H9 (cell line): ENCODE measurements at regions not wholly inside any gene's neighbourhood (a gene's known extent, or its start where the extent isn't known, plus 50 kb on each side); places are given as distances from the start of the nearest gene placed in this dataset.

Source experiments
- DNase-seq: peaks from one replicate; pipeline ENCODE4 v3.0.0-alpha.2; 2017
- H2AFZ ChIP-seq: one replicate; pipeline ENCODE4 v1.6.1; 2013; ENCODE audit warnings: mild to moderate bottlenecking, low read length, control low read depth, moderate library complexity
- H2AK5ac ChIP-seq: 2 replicates; pipeline ENCODE4 v1.6.1; 2013; ENCODE audit warnings: low read length, control low read depth, mixed read lengths; ENCODE audit not compliant: insufficient read length
- H2BK120ac ChIP-seq: one replicate; pipeline ENCODE4 v1.6.1; 2013; ENCODE audit warnings: low read depth, mild to moderate bottlenecking, low read length, control low read depth, inconsistent platforms; ENCODE audit not compliant: poor library complexity, severe bottlenecking
- H2BK12ac ChIP-seq: 2 replicates; pipeline ENCODE4 v1.6.1; 2013; ENCODE audit warnings: low read length, control low read depth, mixed read lengths, low read depth; ENCODE audit not compliant: insufficient read length
- H2BK15ac ChIP-seq: 2 replicates; pipeline ENCODE4 v1.6.1; 2013; ENCODE audit warnings: low read depth, low read length, control low read depth
- H2BK20ac ChIP-seq: one replicate; pipeline ENCODE4 v1.6.1; 2013; ENCODE audit warnings: low read depth, mild to moderate bottlenecking, low read length, control low read depth, inconsistent platforms; ENCODE audit not compliant: poor library complexity, severe bottlenecking
- H2BK5ac ChIP-seq: 2 replicates; pipeline ENCODE4 v1.6.1; 2013; ENCODE audit warnings: low read length, control low read depth, mixed read lengths; ENCODE audit not compliant: insufficient read length
- H3K14ac ChIP-seq: 2 replicates; pipeline ENCODE4 v1.6.1; 2013; ENCODE audit warnings: low read length, control low read depth; ENCODE audit not compliant: insufficient read depth
- H3K18ac ChIP-seq: 2 replicates; pipeline ENCODE4 v1.6.1; 2013; ENCODE audit warnings: low read depth, mild to moderate bottlenecking, mixed read lengths, low read length, control low read depth; ENCODE audit not compliant: insufficient read length
- H3K23ac ChIP-seq: 2 replicates; pipeline ENCODE4 v1.6.1; 2013; ENCODE audit warnings: low read length, control low read depth, mixed read lengths, low read depth; ENCODE audit not compliant: insufficient read length
- H3K23me2 ChIP-seq: 2 replicates; pipeline ENCODE4 v1.6.1; 2013; ENCODE audit warnings: low read depth, mild to moderate bottlenecking, mixed read lengths, low read length, control low read depth; ENCODE audit not compliant: insufficient read length, poor library complexity, severe bottlenecking
- H3K27ac ChIP-seq: 2 replicates; pipeline ENCODE4 v1.5.1; 2013; ENCODE audit warnings: low read length, control low read depth, mixed read lengths, low read depth; ENCODE audit not compliant: insufficient read length
- H3K27me3 ChIP-seq: 2 replicates; pipeline ENCODE4 v1.6.1; 2013; ENCODE audit warnings: low read length, control low read depth, inconsistent platforms; ENCODE audit not compliant: insufficient read depth
- H3K4ac ChIP-seq: 2 replicates; pipeline ENCODE4 v1.6.1; 2013; ENCODE audit warnings: low read depth, mild to moderate bottlenecking, control low read depth, inconsistent platforms, low read length, moderate library complexity
- H3K4me1 ChIP-seq: 2 replicates; pipeline ENCODE4 v1.6.1; 2013; ENCODE audit warnings: low read length, control low read depth, inconsistent platforms; ENCODE audit not compliant: insufficient read depth
- H3K4me2 ChIP-seq: 2 replicates; pipeline ENCODE4 v1.6.1; 2013; ENCODE audit warnings: low read length, control low read depth, mixed read lengths; ENCODE audit not compliant: insufficient read length, insufficient read depth
- H3K56ac ChIP-seq: 2 replicates; pipeline ENCODE4 v1.6.1; 2013; ENCODE audit warnings: low read depth, mild to moderate bottlenecking, mixed read lengths, low read length, control low read depth; ENCODE audit not compliant: insufficient read length
- H3K79me1 ChIP-seq: 2 replicates; pipeline ENCODE4 v1.6.1; 2013; ENCODE audit warnings: low read depth, mild to moderate bottlenecking, moderate library complexity, low read length, control low read depth, inconsistent platforms; ENCODE audit not compliant: insufficient read depth, poor library complexity, severe bottlenecking
- H3K79me2 ChIP-seq: 2 replicates; pipeline ENCODE4 v1.6.1; 2013; ENCODE audit warnings: low read length, control low read depth, inconsistent platforms; ENCODE audit not compliant: insufficient read depth
- H3K9ac ChIP-seq: 2 replicates; pipeline ENCODE4 v1.6.1; 2013; ENCODE audit warnings: low read length, control low read depth, mixed read lengths; ENCODE audit not compliant: insufficient read length; ENCODE audit errors: extremely low read depth
- H3K9me3 ChIP-seq: one replicate; pipeline ENCODE4 v1.6.1; 2013; ENCODE audit warnings: low read depth, low read length, inconsistent platforms; ENCODE audit not compliant: control insufficient read depth
- H3T11ph ChIP-seq: one replicate; pipeline ENCODE4 v1.6.1; 2013; ENCODE audit warnings: mild to moderate bottlenecking, low read length, control low read depth, inconsistent platforms
- H4K20me1 ChIP-seq: one replicate; pipeline ENCODE4 v1.6.1; 2013; ENCODE audit not compliant: control insufficient read depth, insufficient read length, insufficient read depth
- H4K5ac ChIP-seq: 2 replicates; pipeline ENCODE4 v1.6.1; 2013; ENCODE audit warnings: low read depth, mild to moderate bottlenecking, mixed read lengths, low read length, control low read depth; ENCODE audit not compliant: insufficient read length
- H4K8ac ChIP-seq: replicated peaks from 2 replicates; pipeline ENCODE4 v1.6.1; 2013; ENCODE audit warnings: low read length, control low read depth, mixed read lengths, low read depth; ENCODE audit not compliant: insufficient read length
- H4K91ac ChIP-seq: 2 replicates; pipeline ENCODE4 v1.6.1; 2013; ENCODE audit warnings: low read depth, mild to moderate bottlenecking, moderate library complexity, mixed read lengths, low read length, control low read depth; ENCODE audit not compliant: insufficient read length
- H3K27ac Mint-ChIP-seq, 3 experiments: 2 replicates in 2 of 3; 3 replicates in 1 of 3; pipeline ENCODE4 v1.8.0; 2020 to 2021; ENCODE audit warnings: mixed read lengths in 3 of 3, mild to moderate bottlenecking in 1 of 3, moderate library complexity in 1 of 3
- H3K27me3 Mint-ChIP-seq: 2 replicates; pipeline ENCODE4 v1.8.0; 2021; ENCODE audit warnings: low read depth, mild to moderate bottlenecking, moderate library complexity, mixed read lengths
- H3K36me3 Mint-ChIP-seq, 3 experiments: 2 replicates in 2 of 3; 3 replicates in 1 of 3; pipeline ENCODE4 v1.8.0; 2020 to 2021; ENCODE audit warnings: low read depth in 3 of 3, mixed read lengths in 3 of 3; ENCODE audit not compliant: insufficient read depth in 1 of 3
- H3K4me1 Mint-ChIP-seq, 2 experiments: 2 replicates each; pipeline ENCODE4 v1.8.0; 2020; ENCODE audit warnings: mixed read lengths in 2 of 2
- H3K4me3 Mint-ChIP-seq, 2 experiments: 2 replicates in 1 of 2; 3 replicates in 1 of 2; pipeline ENCODE4 v1.8.0; 2020 to 2021; ENCODE audit warnings: mild to moderate bottlenecking in 2 of 2, mixed read lengths in 2 of 2, moderate library complexity in 1 of 2
- H3K9me3 Mint-ChIP-seq, 2 experiments: 2 replicates in 1 of 2; 3 replicates in 1 of 2; pipeline ENCODE4 v1.8.0; 2020; ENCODE audit warnings: mild to moderate bottlenecking in 2 of 2, mixed read lengths in 2 of 2, moderate library complexity in 1 of 2
- WGBS: extraction: QIAGEN DNeasy Blood & Tissue Kit; methylation state at CpG from one replicate; pipeline ENCODE4 v1.1.7; 2013; ENCODE audit warnings: missing lambda C conversion rate, low lambda C conversion rate, mixed read lengths; ENCODE audit not compliant: insufficient read length; ENCODE audit errors: extremely low coverage; 5-methylcytosine and 5-hydroxymethylcytosine counted together
- TF ChIP-seq, protein P1 (sequence below): fragments of 200-600 bp; sonication (generic); conservative IDR thresholded peaks from 3 replicates; pipeline ENCODE4 v1.8.0; 2021; ENCODE audit warnings: antibody characterized with exemption, mild to moderate bottlenecking

DNA sequence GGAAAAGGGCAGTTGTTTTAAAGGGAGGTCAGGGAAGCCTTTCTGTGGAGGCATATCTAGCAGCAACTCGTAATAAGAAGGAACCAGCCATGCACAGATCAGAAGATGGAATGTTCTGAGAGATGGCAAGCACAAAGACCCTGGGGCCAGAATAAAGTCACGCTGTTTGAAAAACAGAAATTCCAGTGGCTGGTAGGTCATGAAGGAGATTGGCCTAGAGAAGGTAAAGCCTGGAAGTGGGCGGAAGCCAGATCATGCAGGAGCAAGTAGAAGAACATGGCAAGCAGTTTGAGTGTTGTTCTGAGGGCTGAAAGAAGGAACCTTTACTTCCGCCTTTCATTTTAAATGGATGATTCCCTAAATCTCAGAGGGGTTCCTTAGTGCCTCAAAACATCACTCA lies 208.1 kb upstream of the PPP2R3A start:
- H3K18ac ChIP-seq, result no peak overlapping the region
- no peak overlapping the region for H2BK120ac ChIP-seq
- no peak overlapping the region for H2BK5ac ChIP-seq
- H2BK15ac ChIP-seq, result no peak overlapping the region
- no peak overlapping the region for H3T11ph ChIP-seq
- H3K27ac ChIP-seq, result no peak overlapping the region
- no peaks in the 10 kb centered on the region for H3K4me1 ChIP-seq
- H2AFZ ChIP-seq, result no peak overlapping the region
- H4K91ac ChIP-seq, result no peak overlapping the region
- H3K4me3 Mint-ChIP-seq, result no peak overlapping the region
- H3K27me3 Mint-ChIP-seq, result peaks cover 2% of the 10 kb centered on the region; the same call in 1 of the 2 replicates
- H2BK20ac ChIP-seq, result no peak overlapping the region
- no peaks in the 10 kb centered on the region for H3K23me2 ChIP-seq
- no peak overlapping the region for H3K9ac ChIP-seq
- H3K23ac ChIP-seq, result no peak overlapping the region
- H3K56ac ChIP-seq, result no peak overlapping the region
- no peaks in the 10 kb centered on the region; a peak in 1 of 5 replicates for H3K9me3 Mint-ChIP-seq
- no peak overlapping the region for H2BK12ac ChIP-seq
- WGBS, result no CpG with 5 or more reads among the region's 4 CpGs
- no peak overlapping the region for H4K5ac ChIP-seq
- no peaks in the 10 kb centered on the region for H3K9me3 ChIP-seq
- H2AK5ac ChIP-seq, result no peak overlapping the region
- no peaks in the 10 kb centered on the region for H3K27me3 ChIP-seq
- no peaks in the 10 kb centered on the region for H3K79me1 ChIP-seq
- no peak overlapping the region for H4K8ac ChIP-seq
- no peak overlapping the region for H3K4ac ChIP-seq
- H3K36me3 Mint-ChIP-seq, result no peaks in the 10 kb centered on the region; a peak in 1 of 7 replicates
- no peak overlapping the region for H3K4me2 ChIP-seq
- DNase-seq, result no peak
- H3K27ac Mint-ChIP-seq, result no peak overlapping the region
- H3K14ac ChIP-seq, result no peak overlapping the region
- no peaks in the 10 kb centered on the region for H3K79me2 ChIP-seq
- H4K20me1 ChIP-seq, result no peaks in the 10 kb centered on the region
- TF ChIP-seq, protein P1, sequence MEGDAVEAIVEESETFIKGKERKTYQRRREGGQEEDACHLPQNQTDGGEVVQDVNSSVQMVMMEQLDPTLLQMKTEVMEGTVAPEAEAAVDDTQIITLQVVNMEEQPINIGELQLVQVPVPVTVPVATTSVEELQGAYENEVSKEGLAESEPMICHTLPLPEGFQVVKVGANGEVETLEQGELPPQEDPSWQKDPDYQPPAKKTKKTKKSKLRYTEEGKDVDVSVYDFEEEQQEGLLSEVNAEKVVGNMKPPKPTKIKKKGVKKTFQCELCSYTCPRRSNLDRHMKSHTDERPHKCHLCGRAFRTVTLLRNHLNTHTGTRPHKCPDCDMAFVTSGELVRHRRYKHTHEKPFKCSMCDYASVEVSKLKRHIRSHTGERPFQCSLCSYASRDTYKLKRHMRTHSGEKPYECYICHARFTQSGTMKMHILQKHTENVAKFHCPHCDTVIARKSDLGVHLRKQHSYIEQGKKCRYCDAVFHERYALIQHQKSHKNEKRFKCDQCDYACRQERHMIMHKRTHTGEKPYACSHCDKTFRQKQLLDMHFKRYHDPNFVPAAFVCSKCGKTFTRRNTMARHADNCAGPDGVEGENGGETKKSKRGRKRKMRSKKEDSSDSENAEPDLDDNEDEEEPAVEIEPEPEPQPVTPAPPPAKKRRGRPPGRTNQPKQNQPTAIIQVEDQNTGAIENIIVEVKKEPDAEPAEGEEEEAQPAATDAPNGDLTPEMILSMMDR, result no peak
- H3K4me1 Mint-ChIP-seq, result no peaks in the 10 kb centered on the region
